Breast epithelium (tissue), 3 donors: ENCODE measurements at regions not wholly inside any gene's neighbourhood (a gene's known extent, or its start where the extent isn't known, plus 50 kb on each side); places are given as distances from the start of the nearest gene placed in this dataset.

Experiments used
- POLR2A ChIP-seq: fragments of 450-650 bp; IDR thresholded peaks from one replicate; pipeline ENCODE4 v1.6.1; 2016; ENCODE audit warnings: antibody characterized with exemption, mild to moderate bottlenecking, moderate library complexity
- POLR2AphosphoS5 ChIP-seq, 3 donors: sonication (generic); formaldehyde crosslinking; IDR thresholded peaks; one replicate each; pipeline ENCODE4 v1.6.1; 2017; ENCODE audit warnings: antibody characterized with exemption in 3 of 3
- TF ChIP-seq, protein P1 (sequence below), 3 donors: fragments of 450-650 bp; IDR thresholded peaks; one replicate each; pipeline ENCODE4 v1.5.1; 2016 to 2017; ENCODE audit warnings: antibody characterized with exemption in 3 of 3, mild to moderate bottlenecking in 3 of 3, moderate library complexity in 3 of 3

DNA sequence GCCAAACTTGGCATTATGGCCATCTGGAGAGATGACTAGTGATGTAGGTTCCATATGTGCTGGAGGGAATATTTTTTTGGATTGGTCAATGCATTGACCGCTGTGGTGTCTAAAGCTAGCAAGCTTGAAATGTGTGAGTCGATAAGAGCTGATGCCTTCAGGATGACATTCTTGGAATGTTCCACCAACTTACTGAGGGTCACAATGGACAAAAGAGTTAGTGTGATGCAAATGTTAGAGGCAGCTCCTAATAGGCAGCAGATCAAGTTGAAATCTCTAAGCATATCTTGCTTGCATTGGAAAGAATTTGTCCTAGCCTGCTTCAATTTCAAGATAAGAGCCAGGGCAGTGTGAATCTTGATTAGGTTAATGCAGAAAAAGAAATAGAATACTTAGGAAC is 210.4 kb upstream of the AFF2 start:
- TF ChIP-seq, protein P1, sequence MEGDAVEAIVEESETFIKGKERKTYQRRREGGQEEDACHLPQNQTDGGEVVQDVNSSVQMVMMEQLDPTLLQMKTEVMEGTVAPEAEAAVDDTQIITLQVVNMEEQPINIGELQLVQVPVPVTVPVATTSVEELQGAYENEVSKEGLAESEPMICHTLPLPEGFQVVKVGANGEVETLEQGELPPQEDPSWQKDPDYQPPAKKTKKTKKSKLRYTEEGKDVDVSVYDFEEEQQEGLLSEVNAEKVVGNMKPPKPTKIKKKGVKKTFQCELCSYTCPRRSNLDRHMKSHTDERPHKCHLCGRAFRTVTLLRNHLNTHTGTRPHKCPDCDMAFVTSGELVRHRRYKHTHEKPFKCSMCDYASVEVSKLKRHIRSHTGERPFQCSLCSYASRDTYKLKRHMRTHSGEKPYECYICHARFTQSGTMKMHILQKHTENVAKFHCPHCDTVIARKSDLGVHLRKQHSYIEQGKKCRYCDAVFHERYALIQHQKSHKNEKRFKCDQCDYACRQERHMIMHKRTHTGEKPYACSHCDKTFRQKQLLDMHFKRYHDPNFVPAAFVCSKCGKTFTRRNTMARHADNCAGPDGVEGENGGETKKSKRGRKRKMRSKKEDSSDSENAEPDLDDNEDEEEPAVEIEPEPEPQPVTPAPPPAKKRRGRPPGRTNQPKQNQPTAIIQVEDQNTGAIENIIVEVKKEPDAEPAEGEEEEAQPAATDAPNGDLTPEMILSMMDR (IDR thresholded peaks at IDR 0.05): no peak
- TF ChIP-seq POLR2AphosphoS5 (IDR thresholded peaks at IDR 0.05) (no peak), POLR2A (no peak)
